KOPT-K1 (cell line): ENCODE measurements at regions not wholly inside any gene's neighbourhood (a gene's known extent, or its start where the extent isn't known, plus 50 kb on each side); places are given as distances from the start of the nearest gene placed in this dataset.
"Not testable (repeated sequence)": the region's sequence is repeated elsewhere in the genome, so short reads cannot be mapped to it uniquely, and the experiment has no call there.

ENCODE experiments used
- H3K27ac ChIP-seq: fragments of 200-600 bp; sonication (generic); 2 replicates; pipeline ENCODE4 v1.5.1; 2016; ENCODE audit warnings: antibody characterized with exemption, mild to moderate bottlenecking, low read depth, low read length; ENCODE audit not compliant: poor library complexity, severe bottlenecking
- H3K36me3 ChIP-seq: fragments of 200-600 bp; sonication (generic); 2 replicates; pipeline ENCODE4 v1.5.1; 2017; ENCODE audit warnings: antibody characterized with exemption, mild to moderate bottlenecking, low read length, moderate library complexity; ENCODE audit not compliant: insufficient read depth
- H3K9me3 ChIP-seq: fragments of 200-600 bp; sonication (generic); 2 replicates; pipeline ENCODE4 v1.5.1; 2017; ENCODE audit warnings: antibody characterized with exemption, low read length, mild to moderate bottlenecking; ENCODE audit not compliant: insufficient read depth, poor library complexity, severe bottlenecking

DNA sequence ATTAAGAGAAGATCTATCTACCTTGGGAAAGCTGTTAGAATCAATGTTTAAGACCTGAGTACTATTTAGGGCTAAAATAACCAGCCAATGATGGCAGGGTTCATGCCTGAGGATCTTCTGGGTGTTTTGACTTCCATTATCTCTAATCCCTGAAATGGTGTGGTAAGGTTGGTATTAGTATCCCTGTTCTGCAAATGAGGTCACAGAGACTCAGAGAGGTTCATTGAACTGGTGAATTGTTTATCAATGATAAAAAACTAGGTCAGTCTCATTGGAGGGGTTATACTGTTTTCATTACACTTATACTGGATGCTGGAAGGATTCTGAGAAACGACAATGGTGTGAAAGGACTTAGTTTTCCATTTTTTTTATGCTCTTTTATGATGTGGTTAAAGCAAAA is 264.8 kb downstream of the KLF5 start:
- no peak overlapping the region for H3K27ac ChIP-seq
- H3K9me3 ChIP-seq: no peaks in the 10 kb centered on the region
- H3K36me3 ChIP-seq: no peaks in the 10 kb centered on the region

DNA sequence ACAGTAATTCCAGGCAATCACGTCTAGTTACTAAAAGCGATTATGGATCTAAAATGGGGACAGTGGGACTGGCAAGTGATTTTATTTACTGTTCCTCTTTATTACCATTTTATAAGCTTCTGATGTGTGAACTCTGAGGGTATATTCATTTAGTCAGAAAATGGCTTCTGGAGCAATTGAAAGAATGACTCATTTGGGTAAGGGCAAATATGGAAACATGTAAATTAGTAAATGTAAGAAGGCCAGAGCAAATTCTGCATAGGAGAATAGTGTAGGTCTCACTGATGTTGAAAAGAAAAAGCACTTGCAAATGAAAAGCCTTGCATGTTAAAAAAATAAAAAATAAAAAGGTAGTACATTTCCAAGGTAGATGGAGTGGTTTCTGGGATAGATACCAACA is 262.2 kb downstream of the KLF5 start:
- no peaks in the 10 kb centered on the region for H3K9me3 ChIP-seq
- no peak overlapping the region for H3K27ac ChIP-seq
- no peaks in the 10 kb centered on the region for H3K36me3 ChIP-seq

DNA sequence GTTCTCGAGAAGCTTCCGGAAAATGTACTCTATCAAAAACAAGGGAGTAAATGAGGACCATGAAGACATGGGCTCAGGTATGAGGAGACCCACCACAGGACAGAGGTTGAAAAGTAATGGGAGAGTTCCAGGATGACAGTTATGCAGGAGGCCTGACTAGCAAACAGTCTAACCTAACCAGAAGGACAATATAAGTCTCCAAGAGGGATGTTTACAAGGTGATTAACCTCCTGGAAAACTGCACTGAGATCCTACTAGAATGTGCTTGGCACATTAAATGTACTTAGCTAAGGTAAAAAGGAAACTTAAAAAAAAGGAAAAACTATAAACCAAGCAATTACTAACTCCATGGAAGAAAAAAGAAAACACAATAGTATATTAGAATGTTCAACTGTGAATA is 258.3 kb downstream of the KLF5 start:
- Histone ChIP-seq H3K36me3 (no peaks in the 10 kb centered on the region), H3K27ac (no peak overlapping the region), H3K9me3 (no peaks in the 10 kb centered on the region)

DNA sequence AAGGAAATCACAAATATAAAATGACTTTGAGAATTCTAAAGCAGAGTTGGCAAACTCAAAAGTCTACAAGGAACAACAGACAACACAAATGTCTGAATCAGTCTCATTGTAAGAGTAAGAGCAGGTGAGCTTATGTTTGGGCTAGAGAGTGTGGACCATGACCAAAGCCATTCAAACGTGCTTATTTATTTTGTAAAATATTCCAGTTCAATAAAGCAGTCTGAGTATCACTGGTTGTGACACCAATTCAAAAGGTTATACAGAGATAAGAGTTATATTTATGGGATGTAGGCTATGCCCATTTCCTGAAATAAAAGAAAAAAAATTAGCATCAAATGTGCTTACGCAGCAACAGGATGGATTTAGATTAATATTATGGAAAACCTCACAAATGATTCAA is 251.6 kb downstream of the KLF5 start:
- no peaks in the 10 kb centered on the region for H3K9me3 ChIP-seq
- no peak overlapping the region for H3K27ac ChIP-seq
- no peaks in the 10 kb centered on the region for H3K36me3 ChIP-seq

DNA sequence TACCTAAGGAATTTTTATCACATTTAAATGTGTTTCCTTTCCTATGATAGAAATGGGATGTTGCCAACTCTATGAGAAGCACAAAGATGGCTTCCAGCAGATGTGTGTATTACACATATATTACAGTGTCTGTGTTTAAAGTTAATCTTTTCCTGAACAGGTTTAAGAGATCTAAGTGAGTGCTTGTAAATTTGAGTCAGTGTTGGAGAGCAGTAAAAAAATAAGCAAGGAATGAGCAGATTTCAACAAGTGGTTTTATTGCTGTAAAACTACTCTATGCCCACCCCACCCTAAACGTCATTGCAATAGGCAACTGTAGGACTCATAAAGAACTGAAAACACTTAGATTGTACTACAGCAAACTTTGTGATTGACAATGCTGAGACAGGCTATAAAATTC is 248.7 kb downstream of the KLF5 start:
- no peaks in the 10 kb centered on the region for H3K36me3 ChIP-seq
- H3K9me3 ChIP-seq: no peaks in the 10 kb centered on the region
- no peak overlapping the region for H3K27ac ChIP-seq

DNA sequence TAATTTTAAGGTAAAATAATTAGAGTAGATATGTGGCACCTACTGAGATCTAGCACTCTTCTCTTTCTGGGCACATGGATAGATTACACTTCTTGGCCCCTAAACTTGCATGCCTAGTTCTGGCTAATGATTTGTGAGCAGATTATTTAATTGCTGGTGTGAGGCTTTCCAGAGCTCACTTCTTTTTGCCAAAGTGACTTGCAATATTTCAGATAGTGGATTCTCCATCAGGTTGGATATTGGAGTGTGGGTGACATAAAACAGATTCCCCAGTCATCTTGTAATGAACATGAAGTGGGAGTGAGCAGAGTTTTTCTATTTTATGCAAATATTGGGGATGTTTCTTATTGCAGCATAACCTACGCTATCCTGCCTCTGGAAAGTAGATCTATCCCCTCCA is 247.9 kb downstream of the KLF5 start:
- Histone ChIP-seq H3K36me3 (no peaks in the 10 kb centered on the region), H3K9me3 (no peaks in the 10 kb centered on the region), H3K27ac (no peak overlapping the region)

DNA sequence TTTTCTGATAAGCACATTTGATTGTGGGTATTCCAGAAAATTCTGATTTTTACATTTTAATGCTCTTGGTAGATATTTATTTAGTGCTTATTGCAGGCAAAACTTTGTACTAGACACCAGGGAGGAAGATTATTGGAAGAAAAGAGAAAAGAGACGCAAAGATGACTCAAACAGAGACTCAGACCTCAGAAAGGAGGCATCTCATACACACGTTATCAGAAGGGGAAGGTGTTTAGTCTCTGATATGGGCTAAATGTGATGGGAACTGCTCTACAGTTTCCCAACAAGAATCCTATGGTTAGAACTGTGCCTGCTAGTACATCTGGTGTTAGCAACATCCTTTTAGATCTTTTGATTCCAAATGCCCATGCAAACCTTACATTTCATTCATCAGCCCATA is 245.6 kb downstream of the KLF5 start:
- no peaks in the 10 kb centered on the region for H3K9me3 ChIP-seq
- no peaks in the 10 kb centered on the region for H3K36me3 ChIP-seq
- no peak overlapping the region for H3K27ac ChIP-seq

DNA sequence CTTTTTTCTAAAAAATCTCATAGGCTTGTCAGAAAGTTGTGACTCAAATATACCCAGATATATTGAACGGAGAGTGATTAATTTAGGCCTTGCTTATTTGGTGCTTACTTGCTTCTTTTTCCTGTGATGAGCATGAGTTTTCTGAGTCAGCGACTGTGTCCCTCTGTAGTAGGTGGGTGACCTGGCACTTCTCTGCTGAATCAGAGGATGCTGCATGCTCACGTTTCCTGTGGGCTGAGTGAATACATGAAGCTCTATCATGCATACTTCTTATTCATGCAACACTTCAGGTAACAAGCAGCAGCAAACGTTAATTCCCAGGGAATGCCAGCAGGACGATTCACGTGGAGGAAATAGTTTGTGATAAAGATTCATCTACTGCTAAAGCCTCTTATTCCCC is 245.0 kb downstream of the KLF5 start:
- no peak overlapping the region for H3K27ac ChIP-seq
- H3K9me3 ChIP-seq: no peaks in the 10 kb centered on the region
- H3K36me3 ChIP-seq: no peaks in the 10 kb centered on the region

DNA sequence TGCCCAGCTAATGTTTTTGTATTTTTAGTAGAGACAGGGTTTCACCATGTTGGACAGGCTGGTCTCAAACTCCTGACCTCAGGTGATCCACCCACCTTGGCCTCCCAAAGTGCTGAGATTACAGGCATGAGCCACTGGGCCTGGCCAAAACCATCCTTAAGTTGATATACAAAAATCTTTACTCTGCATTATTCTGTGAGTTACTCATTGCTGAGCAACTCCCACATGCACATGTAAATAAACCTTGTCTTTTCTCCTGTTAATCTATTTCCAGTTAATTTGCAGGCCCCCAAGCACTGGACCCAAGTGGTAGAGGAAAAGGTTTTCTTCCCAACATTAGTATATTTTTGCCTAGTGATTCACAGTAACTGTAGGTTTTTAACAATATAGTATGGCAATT is 242.8 kb downstream of the KLF5 start:
- not testable (repeated sequence) for H3K36me3 ChIP-seq, H3K9me3 ChIP-seq, H3K27ac ChIP-seq

DNA sequence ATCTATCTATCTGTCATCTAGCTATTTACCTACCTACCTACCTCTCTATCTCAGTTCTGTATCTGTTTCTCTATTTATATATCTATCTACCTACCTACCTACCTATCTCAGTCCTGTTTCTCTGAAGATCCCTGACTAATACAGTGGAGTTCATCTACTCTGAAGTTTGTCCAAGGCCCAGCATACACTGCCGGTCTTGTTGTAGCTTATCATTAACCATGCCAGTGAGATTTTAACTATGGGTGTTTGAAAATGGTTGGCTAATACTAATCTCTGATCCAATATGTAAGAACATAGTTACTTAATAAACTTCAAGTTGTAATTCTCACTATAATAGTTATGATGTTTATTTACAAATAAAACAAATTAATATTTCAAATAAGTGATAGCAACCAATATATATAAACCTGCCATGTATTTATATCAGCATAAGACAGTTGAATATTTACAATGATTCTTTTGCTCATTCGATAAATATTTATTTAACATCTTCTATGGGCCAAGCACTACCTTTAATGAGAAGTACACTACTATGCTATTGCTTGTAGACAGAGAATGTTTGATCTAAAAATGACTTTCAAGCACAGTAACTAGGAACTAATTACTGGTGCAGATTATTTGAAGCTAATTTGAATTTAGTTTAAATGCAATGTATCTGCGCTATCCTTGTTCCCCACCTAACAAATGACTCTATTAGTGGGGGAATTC is 242.1 kb downstream of the KLF5 start:
- no peaks in the 10 kb centered on the region for H3K9me3 ChIP-seq

DNA sequence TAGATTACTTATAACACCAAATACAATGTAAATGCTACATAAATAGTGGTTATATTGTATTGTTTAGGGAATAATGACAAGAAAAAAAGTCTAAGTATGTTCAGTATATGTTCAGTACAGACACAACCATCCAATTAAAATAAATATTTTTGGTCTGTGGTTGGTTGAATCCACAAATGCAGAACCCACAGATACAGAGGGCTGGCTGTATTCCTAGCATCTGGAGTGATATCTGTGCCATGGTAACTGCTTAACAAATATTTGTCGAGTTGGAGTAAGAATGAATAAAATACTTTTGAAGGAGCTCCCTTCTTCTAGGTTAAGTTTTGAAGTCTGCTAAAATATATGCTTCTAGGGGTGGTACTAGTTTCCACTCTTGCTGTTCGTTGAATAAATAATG is 241.0 kb downstream of the KLF5 start:
- Histone ChIP-seq H3K27ac (no peak overlapping the region), H3K9me3 (no peaks in the 10 kb centered on the region), H3K36me3 (no peaks in the 10 kb centered on the region)

More for the DNA sequence above, 242.1 kb downstream of the KLF5 start:
- Histone ChIP-seq H3K27ac (no peak overlapping the region), H3K36me3 (no peaks in the 10 kb centered on the region)

DNA sequence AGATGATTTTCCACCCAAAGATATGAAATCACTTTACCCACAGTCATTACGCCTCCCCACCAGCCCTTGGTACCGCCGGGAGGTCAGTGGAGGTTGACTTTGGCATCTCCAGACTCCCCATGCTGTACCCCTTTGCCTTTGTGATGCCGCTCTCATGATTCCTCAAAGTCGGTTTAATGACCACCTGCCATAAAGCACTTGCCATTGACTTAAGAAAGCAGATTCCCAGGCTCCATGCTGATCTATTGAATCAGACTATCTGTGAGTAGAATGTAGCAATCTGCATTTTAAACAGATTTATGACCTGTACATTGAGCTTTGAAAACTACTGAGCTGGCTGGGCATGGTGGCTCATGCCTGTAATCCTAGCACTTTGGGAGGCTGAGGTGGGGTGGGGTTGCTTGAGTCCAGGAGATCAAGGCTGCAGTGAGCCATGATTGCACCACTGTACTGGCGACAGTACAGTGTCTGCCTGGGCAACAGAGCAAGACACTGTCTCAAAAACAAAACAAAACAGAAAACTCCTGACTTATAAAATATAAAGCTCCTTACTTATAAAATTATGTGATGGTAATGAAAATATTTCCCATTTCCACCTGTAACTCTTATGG is 235.2 kb downstream of the KLF5 start:
- Histone ChIP-seq H3K36me3 (no peaks in the 10 kb centered on the region), H3K9me3 (no peaks in the 10 kb centered on the region), H3K27ac (no peak overlapping the region)

DNA sequence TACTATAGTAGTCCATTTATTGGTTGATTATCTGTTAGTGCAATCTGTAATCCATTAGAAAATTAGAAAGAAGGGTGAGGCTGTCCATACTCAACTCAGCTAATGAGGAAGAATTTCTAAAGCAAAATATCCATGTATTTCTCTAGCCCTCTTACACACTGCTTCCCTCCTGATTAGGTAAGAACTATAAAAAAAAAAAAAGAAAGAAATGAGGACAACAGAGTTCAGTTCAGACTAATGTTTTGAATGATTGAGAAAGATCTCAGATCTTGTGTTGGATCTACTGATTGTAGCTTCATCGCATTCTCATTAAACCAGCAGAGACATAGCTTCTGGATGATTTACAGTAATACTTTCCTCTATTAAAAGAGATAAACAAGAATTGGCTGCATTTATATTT is 233.3 kb downstream of the KLF5 start:
- no peaks in the 10 kb centered on the region for H3K36me3 ChIP-seq
- H3K27ac ChIP-seq: no peak overlapping the region
- no peaks in the 10 kb centered on the region for H3K9me3 ChIP-seq

DNA sequence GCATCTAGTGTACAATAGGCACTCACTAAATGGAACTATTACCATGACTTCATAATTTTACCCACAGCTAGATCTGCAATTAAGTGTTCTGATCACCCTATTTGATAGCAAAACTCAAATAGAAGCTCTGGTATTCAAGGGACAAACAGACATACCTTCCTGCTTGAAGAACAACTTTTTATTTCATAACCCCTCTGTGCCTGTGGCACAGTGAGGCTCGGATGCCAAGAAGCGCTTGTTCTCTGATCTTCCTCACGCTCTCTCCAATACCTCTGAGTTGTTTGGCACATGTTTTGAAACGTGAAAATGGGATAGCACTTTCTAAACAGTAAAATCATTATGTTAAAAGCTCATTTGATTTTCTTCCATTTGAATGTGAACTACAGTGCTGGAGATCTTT is 232.0 kb downstream of the KLF5 start:
- Histone ChIP-seq H3K27ac (no peak overlapping the region), H3K36me3 (no peaks in the 10 kb centered on the region), H3K9me3 (no peaks in the 10 kb centered on the region)

DNA sequence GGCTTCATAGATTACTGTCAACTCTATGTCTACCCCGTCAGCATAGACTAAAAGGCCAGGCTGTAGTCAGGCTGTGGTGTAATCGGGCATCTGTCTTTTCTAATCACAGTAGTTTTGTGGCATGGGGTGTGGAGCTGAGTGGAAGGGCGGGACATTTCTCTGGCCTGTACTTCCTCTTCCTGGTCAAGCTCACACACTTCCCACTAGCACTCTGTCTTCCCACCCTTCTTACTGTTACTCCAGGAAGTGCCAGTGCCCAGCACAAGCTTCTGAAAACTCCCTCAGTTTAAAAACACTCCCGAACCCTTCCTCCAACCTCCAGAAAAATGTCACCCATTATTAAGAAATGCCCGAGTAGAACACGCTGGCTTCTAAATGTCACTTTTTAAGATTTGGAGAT is 229.8 kb downstream of the KLF5 start:
- H3K9me3 ChIP-seq: no peaks in the 10 kb centered on the region
- no peaks in the 10 kb centered on the region for H3K36me3 ChIP-seq

DNA sequence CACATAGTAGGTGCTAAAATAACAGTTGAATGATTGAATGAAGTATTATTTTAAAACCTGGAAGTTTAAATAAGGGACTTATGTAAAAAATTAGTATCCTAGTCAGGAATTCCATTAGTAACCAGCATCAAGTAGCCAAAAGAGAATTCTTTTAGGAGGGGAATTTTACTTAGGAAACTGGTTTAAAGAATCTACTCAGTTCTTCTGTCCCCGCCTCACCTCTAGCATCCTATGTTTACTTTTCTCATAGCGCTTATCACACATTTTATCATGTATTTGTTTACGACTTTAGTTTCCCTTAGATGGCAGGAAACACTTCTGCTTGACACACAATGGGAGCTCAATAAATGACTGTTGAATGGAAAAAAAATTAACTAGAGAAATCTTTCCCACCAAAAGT is 229.0 kb downstream of the KLF5 start:
- Histone ChIP-seq H3K36me3 (no peaks in the 10 kb centered on the region), H3K9me3 (no peaks in the 10 kb centered on the region), H3K27ac (no peak overlapping the region)

More for the DNA sequence above, 229.8 kb downstream of the KLF5 start:
- H3K27ac ChIP-seq: no peak overlapping the region
